WERI-Rb-1 (cell line): ENCODE measurements at regions not wholly inside any gene's neighbourhood (a gene's known extent, or its start where the extent isn't known, plus 50 kb on each side); places are given as distances from the start of the nearest gene placed in this dataset.

Experiments used
- DNase-seq: peaks from one replicate; pipeline ENCODE4 v3.0.0-alpha.2; 2020
- H3K27ac ChIP-seq: fragments of 250-450 bp; sonication (Bioruptor Pico); 2 replicates; pipeline ENCODE4 v1.5.1; 2020; ENCODE audit warnings: mild to moderate bottlenecking, moderate library complexity
- H3K27me3 ChIP-seq: fragments of 250-450 bp; sonication (Bioruptor Pico); 2 replicates; pipeline ENCODE4 v1.5.1; 2021; ENCODE audit warnings: mild to moderate bottlenecking, low read depth, moderate library complexity; ENCODE audit not compliant: insufficient read depth, severe bottlenecking
- H3K36me3 ChIP-seq: fragments of 250-450 bp; sonication (Bioruptor Pico); 2 replicates; pipeline ENCODE4 v1.5.1; 2020; ENCODE audit warnings: mild to moderate bottlenecking, moderate library complexity
- H3K4me3 ChIP-seq: 2 replicates; pipeline ENCODE4 v1.5.1; 2011; ENCODE audit warnings: low read depth, mild to moderate bottlenecking, control low read depth, low read length
- H3K9me3 ChIP-seq: fragments of 250-450 bp; sonication (Bioruptor Pico); 2 replicates; pipeline ENCODE4 v1.5.1; 2021; ENCODE audit warnings: mild to moderate bottlenecking, moderate library complexity; ENCODE audit not compliant: severe bottlenecking
- CTCF ChIP-seq: IDR thresholded peaks from 2 replicates; pipeline ENCODE4 v1.5.1; 2011; ENCODE audit warnings: low read depth, mild to moderate bottlenecking, control low read depth, inconsistent platforms, low read length

GRCh38 chr1:178629252-178630154 lies 95.5 kb upstream of the RALGPS2 start:
- TF ChIP-seq CTCF, result no peak
- no peaks in the 10 kb centered on the region for H3K36me3 ChIP-seq

GRCh38 chr1:178630417-178630816 lies 94.6 kb upstream of the RALGPS2 start:
- TF ChIP-seq CTCF, result no peak
- H3K36me3 ChIP-seq, result no peaks in the 10 kb centered on the region
- peaks cover 2% of the 10 kb centered on the region for H3K9me3 ChIP-seq
- no peak overlapping the region for H3K27ac ChIP-seq
- H3K27me3 ChIP-seq, result no peaks in the 10 kb centered on the region
- no peak overlapping the region for H3K4me3 ChIP-seq
- DNase-seq, result no peak

More at GRCh38 chr1:178629252-178630154, 95.5 kb upstream of the RALGPS2 start:
- no peak overlapping the region; the same call in 1 of the 2 replicates for H3K27ac ChIP-seq
- peak; percentile 86 for DNase-seq
- peaks cover 2% of the 10 kb centered on the region for H3K9me3 ChIP-seq
- no peaks in the 10 kb centered on the region for H3K27me3 ChIP-seq
- H3K4me3 ChIP-seq, result no peak overlapping the region

- Histone ChIP-seq H3K9me3 (peaks cover 1% of the 10 kb centered on the region), H3K27ac (no peak overlapping the region), H3K4me3 (no peak overlapping the region), H3K36me3 (no peaks in the 10 kb centered on the region), H3K27me3 (no peaks in the 10 kb centered on the region)
- TF ChIP-seq CTCF, result no peak
- DNase-seq, result no peak
These were observed 92.4 kb upstream of the RALGPS2 start for GRCh38 chr1:178632653-178633052.

GRCh38 chr1:178633056-178633455 lies 92.0 kb upstream of the RALGPS2 start:
- H3K27ac ChIP-seq, result no peak overlapping the region

GRCh38 chr1:178634445-178634844 lies 90.6 kb upstream of the RALGPS2 start:
- no peak for TF ChIP-seq CTCF
- DNase-seq, result no peak
- Histone ChIP-seq H3K27ac (no peak overlapping the region), H3K9me3 (no peaks in the 10 kb centered on the region), H3K27me3 (no peaks in the 10 kb centered on the region), H3K4me3 (no peak overlapping the region), H3K36me3 (no peaks in the 10 kb centered on the region)

More at GRCh38 chr1:178633056-178633455, 92.0 kb upstream of the RALGPS2 start:
- DNase-seq, result no peak
- no peaks in the 10 kb centered on the region for H3K9me3 ChIP-seq
- H3K4me3 ChIP-seq, result no peak overlapping the region
- H3K27me3 ChIP-seq, result no peaks in the 10 kb centered on the region
- no peak for TF ChIP-seq CTCF
- no peaks in the 10 kb centered on the region for H3K36me3 ChIP-seq
